ENCODE measurements at regions not wholly inside any gene's neighbourhood (a gene's known extent, or its start where the extent isn't known, plus 50 kb on each side); places are given as distances from the start of the nearest gene placed in this dataset.

DNA sequence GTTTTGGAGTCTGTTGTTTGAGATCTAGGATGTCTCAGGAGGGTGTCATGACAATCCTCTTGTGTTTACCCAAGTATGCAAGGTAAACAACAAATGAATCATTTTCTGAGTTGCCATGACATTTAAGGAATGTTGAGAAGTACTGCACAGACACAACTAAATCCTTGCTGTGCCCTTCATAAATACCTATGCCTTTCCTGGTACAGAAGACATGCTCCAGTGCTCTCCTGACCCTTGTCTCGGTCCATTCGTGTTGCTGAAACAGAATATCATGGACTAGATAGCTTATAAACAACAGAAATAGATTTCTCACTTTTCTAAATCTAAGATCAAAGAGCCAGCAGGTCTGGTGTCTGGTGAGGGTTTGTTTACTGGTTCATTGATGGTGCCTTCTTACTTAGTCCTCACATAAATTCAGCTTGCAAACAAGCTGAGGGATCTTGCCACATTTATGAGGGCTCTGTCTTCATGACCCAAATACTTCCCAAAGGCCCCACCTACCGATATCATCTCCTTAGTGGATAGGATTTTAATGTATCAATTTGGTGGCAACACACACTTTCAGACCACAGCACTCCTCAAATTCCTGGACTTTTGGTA lies 341.8 kb upstream of the SEMA3A start:
- no peak for DNase-seq (ENCODE audit: low spot score)

- DNase-seq (ENCODE audit: low spot score) = no peak
Observed at GRCh38 chr7:84535580-84536270, 341.1 kb upstream of the SEMA3A start.

GRCh38 chr7:84533182-84533581 lies 338.6 kb upstream of the SEMA3A start:
- no peak for DNase-seq (ENCODE audit: low spot score)

DNA sequence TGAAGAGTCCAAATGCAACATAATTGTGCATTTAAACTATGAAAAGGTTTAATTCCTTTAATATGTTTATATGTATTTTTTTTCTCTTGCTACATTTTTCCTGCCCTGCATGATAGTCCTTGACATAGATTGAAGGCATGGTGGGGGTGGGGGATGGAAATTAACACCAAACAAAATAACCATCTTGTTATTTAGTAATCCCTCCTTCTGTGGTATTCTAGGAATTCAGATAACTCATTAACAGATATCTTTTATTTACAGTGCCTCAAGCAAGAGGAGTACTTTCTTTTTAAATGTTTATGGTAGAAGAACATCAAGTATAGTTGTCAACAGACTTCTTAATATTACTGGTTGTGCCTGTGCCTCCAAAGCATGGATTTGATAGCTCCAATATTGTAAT lies 337.6 kb upstream of the SEMA3A start:
- DNase-seq (ENCODE audit: low spot score) = no peak

DNA sequence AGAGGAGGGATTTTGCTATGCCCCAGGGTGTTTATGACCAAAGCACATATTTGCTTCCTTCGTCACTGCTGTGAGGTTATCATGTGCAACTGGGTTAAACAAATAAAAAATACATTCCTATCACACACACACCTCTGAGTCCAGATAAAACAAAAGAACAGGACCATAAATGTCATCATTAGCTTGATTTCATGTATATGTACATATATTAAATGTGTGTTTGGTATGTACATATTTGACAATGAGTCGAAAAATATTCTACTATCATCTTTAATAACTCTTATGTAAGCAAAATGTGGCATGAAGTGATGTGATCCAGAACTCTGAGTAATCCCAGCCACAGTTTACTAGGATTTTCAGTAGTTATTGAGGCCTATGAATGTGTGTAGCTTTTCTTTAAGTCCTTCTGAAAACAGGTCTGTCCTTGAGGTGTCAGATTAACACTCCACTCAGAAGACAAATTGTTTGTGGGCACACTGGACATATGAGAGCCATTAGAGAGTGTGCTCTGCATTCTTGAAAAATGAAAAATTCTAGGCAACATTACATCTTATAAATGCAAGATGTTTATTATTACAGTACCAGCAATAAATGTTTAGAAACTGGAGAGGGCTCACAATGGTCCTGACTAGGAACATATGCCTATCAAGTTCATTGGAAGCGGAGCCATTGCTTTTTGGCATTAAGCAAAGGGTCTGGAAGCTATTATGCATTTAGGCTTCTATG lies 335.1 kb upstream of the SEMA3A start:
- no peak for DNase-seq (ENCODE audit: low spot score)

GRCh38 chr7:84528756-84529479 lies 334.3 kb upstream of the SEMA3A start:
- no peak for DNase-seq (ENCODE audit: low spot score)

GRCh38 chr7:84524714-84525694 lies 330.4 kb upstream of the SEMA3A start:
- no peak for DNase-seq (ENCODE audit: low spot score)

DNA sequence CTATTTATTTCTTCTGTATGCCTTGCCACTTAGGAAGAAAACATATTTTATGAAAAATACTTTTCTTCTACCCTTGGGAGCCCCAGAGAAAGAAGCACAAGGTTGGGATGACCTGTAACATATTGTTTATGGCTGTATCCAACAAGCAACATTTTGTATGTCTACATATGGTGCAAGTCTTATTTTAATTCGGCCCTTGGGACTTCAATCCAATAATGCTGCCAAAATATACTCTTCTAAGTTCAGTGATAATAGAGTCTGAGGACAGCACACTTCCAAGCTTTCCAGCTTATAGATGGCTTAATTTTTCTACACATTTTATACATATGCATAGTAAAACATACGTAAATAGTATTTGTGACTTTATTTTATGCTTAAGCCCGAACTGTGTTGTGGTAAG lies 318.5 kb upstream of the SEMA3A start:
- DNase-seq (ENCODE audit: low spot score) = no peak

- no peak for DNase-seq (ENCODE audit: low spot score)
Observed at GRCh38 chr7:84512055-84512454, 317.5 kb upstream of the SEMA3A start.

- DNase-seq (ENCODE audit: low spot score) = no peak
Observed at GRCh38 chr7:84510505-84510904, 315.9 kb upstream of the SEMA3A start.

- no peak for DNase-seq (ENCODE audit: low spot score)
Observed at GRCh38 chr7:84509522-84509921, 314.9 kb upstream of the SEMA3A start.

- no peak for DNase-seq (ENCODE audit: low spot score)
Observed at GRCh38 chr7:84508606-84509005, 314.0 kb upstream of the SEMA3A start.

- no peak for DNase-seq (ENCODE audit: low spot score)
Observed at GRCh38 chr7:84507529-84507928, 312.9 kb upstream of the SEMA3A start.

DNA sequence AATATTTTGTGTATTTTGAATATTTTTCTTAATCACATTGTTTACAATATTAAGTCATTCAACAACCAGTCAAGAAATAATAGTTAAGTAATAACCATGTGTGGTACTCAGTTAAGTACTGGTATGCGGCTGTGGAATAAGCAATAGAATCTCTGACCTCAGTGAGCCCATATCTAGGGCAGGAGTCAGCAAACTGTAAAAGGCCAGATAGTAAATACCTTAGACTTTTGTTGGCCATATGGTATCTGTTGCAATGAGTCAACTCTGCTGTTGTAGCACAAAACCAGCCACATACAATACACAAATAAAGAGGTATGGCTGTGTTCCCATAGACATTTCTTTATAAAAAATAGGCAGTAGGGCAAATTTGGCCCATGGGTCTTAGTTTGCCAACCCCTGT lies 311.6 kb upstream of the SEMA3A start:
- no peak for DNase-seq (ENCODE audit: low spot score)

DNA sequence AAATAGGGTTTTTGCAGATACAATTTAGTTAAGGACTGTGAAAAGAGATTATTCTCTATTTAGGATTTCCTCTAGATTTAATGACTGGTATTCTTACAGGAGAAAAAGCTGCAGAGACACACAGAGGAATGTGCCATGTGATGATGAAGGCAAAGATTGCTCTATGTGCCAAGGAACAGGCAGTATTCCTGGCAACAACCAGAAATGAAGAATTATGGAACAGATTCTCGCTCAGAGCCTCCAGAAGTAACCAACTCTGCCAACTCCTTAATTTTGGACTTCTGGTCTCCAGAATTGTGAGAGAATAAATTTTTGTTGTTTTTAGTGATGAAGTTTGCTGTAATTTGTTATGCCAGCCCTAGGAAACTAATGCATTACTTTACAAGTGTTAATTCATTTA lies 307.6 kb upstream of the SEMA3A start:
- DNase-seq (ENCODE audit: low spot score) = no peak

DNA sequence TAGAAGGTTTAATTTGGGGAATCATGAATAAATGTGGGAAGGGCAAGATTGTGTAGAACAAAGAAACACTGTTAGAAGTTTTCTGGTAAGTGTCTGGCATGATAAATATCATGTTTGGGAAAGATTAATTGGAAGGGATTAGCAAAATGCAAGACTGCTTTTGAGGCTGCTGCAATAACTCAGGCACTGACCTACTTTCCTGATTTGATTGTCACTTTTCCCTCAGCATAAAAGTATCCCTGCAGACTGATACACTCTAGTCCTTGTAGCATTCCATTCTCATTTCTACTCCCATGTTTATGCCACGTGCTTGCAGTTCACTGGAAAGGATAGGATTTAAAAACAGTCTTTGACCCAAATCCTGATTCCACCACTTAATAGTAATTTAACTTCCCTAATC lies 303.3 kb upstream of the SEMA3A start:
- no peak for DNase-seq (ENCODE audit: low spot score)

GRCh38 chr7:84495128-84495527 lies 300.5 kb upstream of the SEMA3A start:
- no peak for DNase-seq (ENCODE audit: low spot score)

DNA sequence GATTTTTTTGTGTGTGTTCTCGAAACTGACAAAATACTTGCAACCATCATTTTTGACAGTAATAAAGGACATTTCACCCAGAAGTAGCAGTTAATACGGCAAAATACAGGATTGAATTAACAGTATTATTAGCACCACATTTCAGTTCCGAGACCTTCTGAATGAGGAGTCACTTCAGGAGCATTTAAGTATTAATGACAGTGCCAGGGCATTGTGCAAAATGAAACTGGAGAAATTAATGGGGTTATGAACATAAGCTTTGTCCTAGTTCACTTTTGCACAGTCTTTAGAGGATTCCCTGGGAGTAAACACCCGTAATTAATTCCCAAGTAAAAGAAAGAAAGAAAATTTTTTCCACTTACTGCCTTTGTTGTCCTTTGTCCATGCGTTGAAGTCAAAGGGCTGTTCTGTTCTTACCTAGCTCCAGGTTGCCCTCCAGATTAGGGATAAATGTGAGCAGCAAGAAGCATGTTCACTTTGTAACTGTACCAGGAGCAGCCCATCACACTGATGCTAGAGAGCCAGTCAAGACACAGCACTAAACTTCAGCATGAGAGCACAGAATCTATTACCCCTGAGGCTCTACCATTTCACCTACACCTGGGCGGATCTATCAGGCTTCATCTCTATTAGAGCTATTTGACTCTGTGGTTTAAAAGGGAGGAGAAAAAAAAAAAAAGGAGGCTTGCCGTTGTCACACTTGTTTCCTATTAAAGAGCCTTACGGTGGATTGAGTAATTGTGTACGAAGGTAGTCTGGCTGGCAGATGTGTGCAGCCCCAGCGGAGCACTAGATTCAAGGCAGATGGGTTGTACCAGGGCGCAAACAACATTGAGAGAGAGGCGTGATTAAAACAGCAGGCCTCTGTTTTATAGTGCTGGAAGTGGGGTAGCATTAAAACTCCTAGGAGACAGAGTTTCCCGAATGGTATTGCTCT lies 297.8 kb upstream of the SEMA3A start:
- no peak for DNase-seq (ENCODE audit: low spot score)

- no peak for DNase-seq (ENCODE audit: low spot score)
Observed at GRCh38 chr7:84490661-84491060, 296.1 kb upstream of the SEMA3A start.

- no peak for DNase-seq (ENCODE audit: low spot score)
Observed at GRCh38 chr7:84484502-84485079, 290.0 kb upstream of the SEMA3A start.
